Endodermal cell (in vitro differentiated cells): ENCODE measurements at regions not wholly inside any gene's neighbourhood (a gene's known extent, or its start where the extent isn't known, plus 50 kb on each side); places are given as distances from the start of the nearest gene placed in this dataset.
A peak's percentile ranks its signal among the peaks of the same experiment; 100 is the strongest.

Experiments
- DNase-seq: peaks from one replicate; pipeline ENCODE4 v3.0.0-alpha.2; 2017
- H3K27ac ChIP-seq: 2 replicates; pipeline ENCODE4 v1.5.1; 2013; ENCODE audit warnings: mild to moderate bottlenecking, low read depth, low read length, moderate library complexity
- H3K27me3 ChIP-seq: 2 replicates; pipeline ENCODE4 v1.6.1; 2013; ENCODE audit warnings: mild to moderate bottlenecking, low read length, moderate library complexity; ENCODE audit not compliant: insufficient read depth, control insufficient read depth, poor library complexity, severe bottlenecking
- H3K36me3 ChIP-seq: 2 replicates; pipeline ENCODE4 v1.7.0; 2013; ENCODE audit warnings: mild to moderate bottlenecking, low read length, moderate library complexity; ENCODE audit not compliant: control insufficient read depth, insufficient read depth
- H3K4me1 ChIP-seq: one replicate; pipeline ENCODE4 v1.7.0; 2013; ENCODE audit warnings: low read length; ENCODE audit not compliant: control insufficient read depth, insufficient read depth
- H3K4me3 ChIP-seq: 2 replicates; pipeline ENCODE4 v1.5.1; 2013; ENCODE audit warnings: mild to moderate bottlenecking, low read length, moderate library complexity
- H3K9ac ChIP-seq: 2 replicates; pipeline ENCODE4 v1.6.1; 2013; ENCODE audit warnings: mild to moderate bottlenecking, low read length, moderate library complexity; ENCODE audit not compliant: poor library complexity, severe bottlenecking; ENCODE audit errors: extremely low read depth
- H3K9me3 ChIP-seq: 2 replicates; pipeline ENCODE4 v1.6.1; 2013; ENCODE audit warnings: mild to moderate bottlenecking, low read length, moderate library complexity; ENCODE audit not compliant: control insufficient read depth
- H3K27ac Mint-ChIP-seq: 2 replicates; pipeline ENCODE4 v1.8.0; 2020; ENCODE audit warnings: mixed read lengths
- H3K27me3 Mint-ChIP-seq: 2 replicates; pipeline ENCODE4 v1.8.0; 2021; ENCODE audit warnings: mild to moderate bottlenecking, mixed read lengths; ENCODE audit not compliant: insufficient read depth
- H3K36me3 Mint-ChIP-seq: 2 replicates; pipeline ENCODE4 v1.8.0; 2020; ENCODE audit warnings: low read depth, mixed read lengths
- H3K4me1 Mint-ChIP-seq: 2 replicates; pipeline ENCODE4 v1.8.0; 2020; ENCODE audit warnings: mixed read lengths
- H3K4me3 Mint-ChIP-seq: 2 replicates; pipeline ENCODE4 v1.8.0; 2020; ENCODE audit warnings: mild to moderate bottlenecking, moderate library complexity, mixed read lengths
- H3K9me3 Mint-ChIP-seq: 2 replicates; pipeline ENCODE4 v1.8.0; 2020; ENCODE audit warnings: mild to moderate bottlenecking, mixed read lengths
- WGBS, 2 experiments: methylation state at CpG; one replicate each; pipeline versions ENCODE4 v1.1.5 to v1.1.7; 2013; ENCODE audit warnings: missing lambda C conversion rate in 2 of 2, mixed read lengths in 1 of 2; ENCODE audit not compliant: insufficient coverage in 1 of 2, insufficient read length in 1 of 2; 5-methylcytosine and 5-hydroxymethylcytosine counted together
- TF ChIP-seq, protein P1 (sequence below): fragments of 200-600 bp; sonication (generic); conservative IDR thresholded peaks from 2 replicates; pipeline ENCODE4 v1.5.0; 2021; ENCODE audit warnings: antibody characterized with exemption, mild to moderate bottlenecking

GRCh38 chr6:138571181-138571580 is 71.9 kb upstream of the NHSL1 start:
- TF ChIP-seq, protein P1, sequence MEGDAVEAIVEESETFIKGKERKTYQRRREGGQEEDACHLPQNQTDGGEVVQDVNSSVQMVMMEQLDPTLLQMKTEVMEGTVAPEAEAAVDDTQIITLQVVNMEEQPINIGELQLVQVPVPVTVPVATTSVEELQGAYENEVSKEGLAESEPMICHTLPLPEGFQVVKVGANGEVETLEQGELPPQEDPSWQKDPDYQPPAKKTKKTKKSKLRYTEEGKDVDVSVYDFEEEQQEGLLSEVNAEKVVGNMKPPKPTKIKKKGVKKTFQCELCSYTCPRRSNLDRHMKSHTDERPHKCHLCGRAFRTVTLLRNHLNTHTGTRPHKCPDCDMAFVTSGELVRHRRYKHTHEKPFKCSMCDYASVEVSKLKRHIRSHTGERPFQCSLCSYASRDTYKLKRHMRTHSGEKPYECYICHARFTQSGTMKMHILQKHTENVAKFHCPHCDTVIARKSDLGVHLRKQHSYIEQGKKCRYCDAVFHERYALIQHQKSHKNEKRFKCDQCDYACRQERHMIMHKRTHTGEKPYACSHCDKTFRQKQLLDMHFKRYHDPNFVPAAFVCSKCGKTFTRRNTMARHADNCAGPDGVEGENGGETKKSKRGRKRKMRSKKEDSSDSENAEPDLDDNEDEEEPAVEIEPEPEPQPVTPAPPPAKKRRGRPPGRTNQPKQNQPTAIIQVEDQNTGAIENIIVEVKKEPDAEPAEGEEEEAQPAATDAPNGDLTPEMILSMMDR = no peak
- Histone ChIP-seq H3K36me3 (no peaks in the 10 kb centered on the region), H3K27ac (peak overlapping the region; percentile 92), H3K9ac (no peak overlapping the region), H3K27me3 (no peaks in the 10 kb centered on the region), H3K4me1 (peaks cover 10% of the 10 kb centered on the region), H3K4me3 (peak overlapping the region; percentile 82), H3K9me3 (no peaks in the 10 kb centered on the region)
- Mint-ChIP-seq H3K27ac (no peak overlapping the region), H3K4me1 (peaks cover 10% of the 10 kb centered on the region), H3K27me3 (peaks cover 7% of the 10 kb centered on the region), H3K36me3 (no peaks in the 10 kb centered on the region), H3K9me3 (no peaks in the 10 kb centered on the region), H3K4me3 (no peak overlapping the region)
- 60 to 65% methylated on average over 3 to 7 of the region's 7 CpGs for WGBS, 2 experiments
- DNase-seq = no peak

DNA sequence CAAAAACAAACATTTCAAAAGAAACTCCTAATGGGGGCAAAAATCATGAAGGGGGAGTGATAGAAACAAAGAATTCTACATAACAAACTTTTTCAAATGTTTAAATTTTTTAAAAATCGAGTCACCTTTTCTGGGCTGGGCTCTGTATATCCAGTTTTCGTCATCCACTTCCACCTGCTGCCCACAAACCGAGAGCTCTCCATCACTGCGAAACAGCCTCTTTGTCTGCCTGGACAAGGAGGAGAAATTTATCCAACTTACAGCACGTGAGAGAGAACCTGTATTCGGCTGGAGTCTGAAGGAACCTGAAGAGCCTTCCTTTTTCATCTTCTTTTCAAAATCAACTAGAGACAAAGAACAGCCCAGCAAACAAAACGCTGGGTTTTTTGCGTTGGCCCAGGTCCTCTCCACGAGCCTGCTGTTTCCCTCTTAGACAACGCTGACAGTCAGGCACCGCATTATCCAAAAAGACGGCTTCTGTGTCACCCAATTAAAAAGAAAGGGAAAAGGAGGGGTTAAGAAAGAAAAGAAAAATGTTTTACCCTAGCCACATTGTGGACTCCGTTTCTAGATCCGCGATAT is 72.4 kb upstream of the NHSL1 start:
- Mint-ChIP-seq H3K36me3 (no peaks in the 10 kb centered on the region), H3K27ac (no peak overlapping the region), H3K4me1 (peaks cover 10% of the 10 kb centered on the region), H3K27me3 (peaks cover 4% of the 10 kb centered on the region), H3K9me3 (no peaks in the 10 kb centered on the region), H3K4me3 (no peak overlapping the region)
- peak overlapping the region; percentile 17 for H3K9ac ChIP-seq
- H3K27me3 ChIP-seq = no peaks in the 10 kb centered on the region
- 36 to 42% methylated on average over 10 to 14 of the region's 15 CpGs for WGBS, 2 experiments
- DNase-seq = no peak
- H3K36me3 ChIP-seq = no peaks in the 10 kb centered on the region
- H3K4me3 ChIP-seq = peak overlapping the region; percentile 82
- H3K27ac ChIP-seq = peak overlapping the region; percentile 92
- no peaks in the 10 kb centered on the region for H3K9me3 ChIP-seq
- peaks cover 10% of the 10 kb centered on the region for H3K4me1 ChIP-seq
- TF ChIP-seq, protein P1 = no peak

DNA sequence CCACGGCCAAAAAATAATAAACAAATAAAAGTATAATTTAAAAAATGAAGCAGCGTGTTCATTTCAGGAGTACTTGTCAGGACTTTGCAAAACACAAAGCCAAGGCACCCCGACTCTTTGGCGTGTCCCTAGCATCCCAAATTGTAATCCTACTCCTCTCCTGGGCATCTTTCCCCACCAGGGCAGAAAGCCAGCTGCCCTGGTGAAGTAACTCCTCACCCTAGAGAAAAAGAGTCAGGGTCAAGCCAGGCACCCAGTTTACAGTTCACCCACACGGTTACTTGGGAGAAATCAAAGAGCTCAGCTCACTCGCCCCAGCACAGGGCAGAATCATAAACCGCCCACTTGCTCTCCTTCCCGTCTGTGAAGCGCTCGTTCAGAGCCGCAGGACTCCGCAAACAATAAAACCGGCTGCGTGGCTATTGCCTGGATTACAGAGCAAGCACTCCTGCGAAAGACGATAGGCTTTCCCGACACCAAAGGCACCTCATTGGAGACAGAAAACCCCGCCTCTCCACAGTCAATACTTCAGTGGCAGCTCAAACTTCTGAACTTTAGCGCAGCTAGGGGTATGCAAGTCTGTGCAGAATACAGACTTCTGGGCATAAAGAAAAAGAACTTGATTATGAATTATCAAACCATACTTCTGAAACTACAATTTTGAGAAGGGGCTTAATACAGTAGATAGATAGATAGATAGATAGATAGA is 73.0 kb upstream of the NHSL1 start:
- no peak overlapping the region for H3K27ac Mint-ChIP-seq
- WGBS, 2 experiments = 9 to 14% methylated on average over 12 to 19 of the region's 19 CpGs

More for the DNA sequence above, 73.0 kb upstream of the NHSL1 start:
- Histone ChIP-seq H3K9me3 (no peaks in the 10 kb centered on the region), H3K27me3 (no peaks in the 10 kb centered on the region), H3K4me1 (peaks cover 10% of the 10 kb centered on the region), H3K4me3 (peak overlapping the region; percentile 82), H3K36me3 (no peaks in the 10 kb centered on the region), H3K27ac (peak overlapping the region; percentile 92), H3K9ac (peak overlapping the region; percentile 61)
- no peaks in the 10 kb centered on the region for H3K36me3 Mint-ChIP-seq
- DNase-seq = peak; percentile 90
- H3K9me3 Mint-ChIP-seq = no peaks in the 10 kb centered on the region
- peaks cover 11% of the 10 kb centered on the region for H3K4me1 Mint-ChIP-seq
- peaks cover 4% of the 10 kb centered on the region for H3K27me3 Mint-ChIP-seq
- TF ChIP-seq, protein P1 = no peak
- H3K4me3 Mint-ChIP-seq = no peak overlapping the region
